DND-41 (cell line): ENCODE measurements at regions not wholly inside any gene's neighbourhood (a gene's known extent, or its start where the extent isn't known, plus 50 kb on each side); places are given as distances from the start of the nearest gene placed in this dataset.

ENCODE experiments used
- ATAC-seq: fragments of 200-7000 bp; cut with Tn5 transposase; 3 replicates; pipeline ENCODE4 v1.9.1; 2021; ENCODE audit warnings: low read depth; ENCODE audit not compliant: insufficient read depth
- DNase-seq: peaks from one replicate; pipeline ENCODE4 v3.0.0-alpha.2; 2020
- H2AFZ ChIP-seq: 2 replicates; pipeline ENCODE4 v1.6.0; 2012; ENCODE audit warnings: low read depth, low read length
- H3K27ac ChIP-seq: 2 replicates; pipeline ENCODE4 v1.5.1; 2012; ENCODE audit warnings: low read length, inconsistent platforms
- H3K27me3 ChIP-seq: fragments of 200-600 bp; sonication (generic); 2 replicates; pipeline ENCODE4 v1.6.0; 2012; ENCODE audit warnings: low read length, mild to moderate bottlenecking, inconsistent platforms; ENCODE audit not compliant: insufficient read depth, poor library complexity
- H3K36me3 ChIP-seq: 2 replicates; pipeline ENCODE4 v1.5.1; 2012; ENCODE audit warnings: low read length, inconsistent platforms; ENCODE audit not compliant: insufficient read depth
- H3K4me1 ChIP-seq: 2 replicates; pipeline ENCODE4 v1.5.1; 2012; ENCODE audit warnings: mild to moderate bottlenecking, low read length; ENCODE audit not compliant: insufficient read depth
- H3K4me2 ChIP-seq: 2 replicates; pipeline ENCODE4 v1.6.0; 2012; ENCODE audit warnings: mild to moderate bottlenecking, moderate library complexity, low read length, inconsistent platforms; ENCODE audit not compliant: insufficient read depth
- H3K4me3 ChIP-seq, 2 experiments: fragments of 200-600 bp in 1 of 2; shearing (Covaris generic) in 1 of 2; 2 replicates each; pipeline ENCODE4 v1.5.1; 2012 to 2016; ENCODE audit warnings: inconsistent platforms in 2 of 2, low read length in 2 of 2, mild to moderate bottlenecking in 2 of 2, low read depth in 1 of 2, moderate library complexity in 1 of 2
- H3K79me2 ChIP-seq: 2 replicates; pipeline ENCODE4 v1.6.0; 2012; ENCODE audit warnings: low read length, inconsistent platforms; ENCODE audit not compliant: insufficient read depth
- H3K9ac ChIP-seq: 2 replicates; pipeline ENCODE4 v1.6.0; 2012; ENCODE audit warnings: low read depth, mild to moderate bottlenecking, inconsistent platforms, low read length, moderate library complexity
- H3K9me3 ChIP-seq: 2 replicates; pipeline ENCODE4 v1.5.1; 2012; ENCODE audit warnings: low read length, moderate library complexity, mild to moderate bottlenecking, inconsistent platforms; ENCODE audit not compliant: insufficient read depth, severe bottlenecking
- H4K20me1 ChIP-seq: 2 replicates; pipeline ENCODE4 v1.6.0; 2012; ENCODE audit warnings: low read length; ENCODE audit not compliant: insufficient read depth
- EZH2 ChIP-seq: IDR thresholded peaks from 3 replicates; pipeline ENCODE4 v1.6.1; 2012; ENCODE audit warnings: borderline replicate concordance, low read depth, mild to moderate bottlenecking, moderate library complexity, low read length, inconsistent platforms; ENCODE audit not compliant: severe bottlenecking
- TF ChIP-seq, protein P1 (sequence below): IDR thresholded peaks from 2 replicates; pipeline ENCODE4 v1.5.1; 2012; ENCODE audit warnings: borderline replicate concordance, low read length, moderate library complexity, mild to moderate bottlenecking; ENCODE audit not compliant: poor library complexity, severe bottlenecking; ENCODE audit errors: extremely low read depth

DNA sequence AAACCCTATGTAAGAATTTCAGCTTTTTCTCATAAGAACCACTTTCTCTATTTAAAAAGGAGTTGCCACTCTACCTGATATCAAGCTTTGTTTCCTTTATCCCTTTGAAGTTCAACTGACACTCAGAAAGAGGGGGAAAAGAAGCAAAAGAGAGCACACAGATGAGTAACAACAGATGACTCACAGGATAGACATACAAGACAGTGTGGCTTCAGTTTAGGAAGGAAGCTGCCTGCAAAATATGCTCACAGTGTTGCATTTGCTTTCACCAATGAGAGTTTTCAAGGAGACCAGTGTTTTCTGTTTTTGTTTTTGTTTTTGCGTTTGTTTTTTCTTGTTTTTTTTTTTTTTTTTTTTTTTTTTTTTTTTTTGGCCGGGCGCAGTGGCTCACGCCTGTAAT is 1181.6 kb downstream of the DNAJB9 start:
- Histone ChIP-seq H3K27me3 (no peaks in the 10 kb centered on the region), H3K4me1 (peaks cover 84% of the 10 kb centered on the region), H3K36me3 (no peaks in the 10 kb centered on the region; the same call in 1 of the 2 replicates), H3K4me2 (peak overlapping the region; percentile 62), H3K9me3 (peaks cover 14% of the 10 kb centered on the region), H2AFZ (peak overlapping the region; percentile 43; the same call in 1 of the 2 replicates), H3K27ac (peak overlapping the region; percentile 99), H4K20me1 (no peaks in the 10 kb centered on the region), H3K9ac (peak overlapping the region; percentile 68), H3K4me3 (peak overlapping the region in 1 of 2 experiments; percentile 40; a peak in 2 of 4 replicates), H3K79me2 (no peaks in the 10 kb centered on the region)
- DNase-seq (peak; percentile 56), ATAC-seq (peak; percentile 87)
- TF ChIP-seq, protein P1, sequence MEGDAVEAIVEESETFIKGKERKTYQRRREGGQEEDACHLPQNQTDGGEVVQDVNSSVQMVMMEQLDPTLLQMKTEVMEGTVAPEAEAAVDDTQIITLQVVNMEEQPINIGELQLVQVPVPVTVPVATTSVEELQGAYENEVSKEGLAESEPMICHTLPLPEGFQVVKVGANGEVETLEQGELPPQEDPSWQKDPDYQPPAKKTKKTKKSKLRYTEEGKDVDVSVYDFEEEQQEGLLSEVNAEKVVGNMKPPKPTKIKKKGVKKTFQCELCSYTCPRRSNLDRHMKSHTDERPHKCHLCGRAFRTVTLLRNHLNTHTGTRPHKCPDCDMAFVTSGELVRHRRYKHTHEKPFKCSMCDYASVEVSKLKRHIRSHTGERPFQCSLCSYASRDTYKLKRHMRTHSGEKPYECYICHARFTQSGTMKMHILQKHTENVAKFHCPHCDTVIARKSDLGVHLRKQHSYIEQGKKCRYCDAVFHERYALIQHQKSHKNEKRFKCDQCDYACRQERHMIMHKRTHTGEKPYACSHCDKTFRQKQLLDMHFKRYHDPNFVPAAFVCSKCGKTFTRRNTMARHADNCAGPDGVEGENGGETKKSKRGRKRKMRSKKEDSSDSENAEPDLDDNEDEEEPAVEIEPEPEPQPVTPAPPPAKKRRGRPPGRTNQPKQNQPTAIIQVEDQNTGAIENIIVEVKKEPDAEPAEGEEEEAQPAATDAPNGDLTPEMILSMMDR, result no peak
- TF ChIP-seq EZH2, result no peak

DNA sequence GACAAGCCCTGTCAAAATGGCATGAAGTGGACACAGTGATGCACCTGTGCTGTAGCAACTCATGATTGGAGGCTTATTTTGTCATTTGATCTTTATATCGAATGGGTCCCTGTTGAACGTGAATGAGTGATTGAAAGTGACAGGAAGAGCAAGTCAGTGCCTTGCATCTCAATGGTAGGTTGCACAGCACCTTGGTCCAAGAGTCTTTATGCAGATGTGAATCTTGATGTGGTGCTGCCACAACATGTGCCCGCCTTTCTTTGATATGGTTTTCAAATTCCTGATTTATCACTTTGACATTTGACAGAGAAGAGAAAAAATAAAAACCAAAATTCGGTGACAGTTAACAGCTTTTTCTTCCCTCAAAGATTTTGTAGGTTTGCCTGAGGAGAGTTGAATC is 1182.4 kb downstream of the DNAJB9 start:
- ATAC-seq (peak; percentile 72), DNase-seq (peak; percentile 61)
- H3K27ac ChIP-seq, result peak overlapping the region; percentile 99
- H2AFZ ChIP-seq, result peak overlapping the region; percentile 60
- peak overlapping the region; percentile 62 for H3K4me2 ChIP-seq
- no peaks in the 10 kb centered on the region for H4K20me1 ChIP-seq
- peaks cover 81% of the 10 kb centered on the region for H3K4me1 ChIP-seq
- peak overlapping the region; percentile 68 for H3K9ac ChIP-seq
- H3K79me2 ChIP-seq, result no peaks in the 10 kb centered on the region
- TF ChIP-seq, protein P1, result no peak
- no peak for TF ChIP-seq EZH2
- peak overlapping the region in 1 of 2 experiments; percentile 40; a peak in 2 of 4 replicates for H3K4me3 ChIP-seq
- no peaks in the 10 kb centered on the region for H3K27me3 ChIP-seq
- H3K9me3 ChIP-seq, result peaks cover 14% of the 10 kb centered on the region
- H3K36me3 ChIP-seq, result no peaks in the 10 kb centered on the region; the same call in 1 of the 2 replicates

DNA sequence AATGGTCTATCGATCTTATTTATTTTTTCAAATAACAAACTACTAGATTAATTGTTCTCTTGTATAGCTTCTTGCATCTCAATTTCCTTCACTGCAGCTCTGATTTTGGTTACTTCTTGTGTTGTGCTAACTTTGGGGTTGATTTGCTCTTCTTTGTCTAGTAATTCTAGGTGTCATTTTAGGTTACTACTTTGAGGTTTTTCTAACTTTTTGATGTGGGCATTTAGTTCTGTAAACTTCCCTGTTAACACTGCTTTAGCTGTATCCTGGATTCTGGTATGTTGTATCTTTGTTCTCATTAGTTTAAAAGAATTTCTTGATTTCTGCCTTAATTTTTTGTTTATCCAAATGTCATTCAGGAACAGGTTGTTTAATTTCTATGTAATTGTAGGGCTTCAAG is 1188.0 kb downstream of the DNAJB9 start:
- Histone ChIP-seq H3K79me2 (no peaks in the 10 kb centered on the region), H3K4me1 (peaks cover 49% of the 10 kb centered on the region), H2AFZ (no peak overlapping the region), H4K20me1 (no peaks in the 10 kb centered on the region), H3K9me3 (peaks cover 11% of the 10 kb centered on the region), H3K36me3 (no peaks in the 10 kb centered on the region), H3K4me2 (no peak overlapping the region), H3K27me3 (no peaks in the 10 kb centered on the region), H3K27ac (peak overlapping the region; percentile 44), H3K4me3 (no peak overlapping the region), H3K9ac (peak overlapping the region; percentile 14; the same call in 1 of the 2 replicates)
- no peak for DNase-seq
- no peak for TF ChIP-seq EZH2
- TF ChIP-seq, protein P1, result no peak
- peak; percentile 87 for ATAC-seq
